HEK293 (cell line): ENCODE measurements at regions not wholly inside any gene's neighbourhood (a gene's known extent, or its start where the extent isn't known, plus 50 kb on each side); places are given as distances from the start of the nearest gene placed in this dataset.

ENCODE experiments used
- CTCF ChIA-PET: fragments of 350-600 bp; formaldehyde crosslinking; extraction: SDS; loops from one replicate; lab custom pipeline; 2021; ENCODE audit warnings: antibody characterized with exemption; lab: Yijun Ruan, JAX
- POLR2A ChIA-PET: fragments of 300-600 bp; formaldehyde crosslinking; extraction: SDS; loops from one replicate; lab custom pipeline; 2020; ENCODE audit warnings: antibody characterized with exemption, inconsistent platforms; lab: Yijun Ruan, JAX
- H3K27ac ChIP-seq: fragments of 200-500 bp; sonication (Bioruptor generic); 2 replicates; pipeline ENCODE4 v1.5.1; 2014; ENCODE audit warnings: low read depth, low read length, control low read depth, inconsistent platforms; ENCODE audit errors: extremely low read depth
- H3K36me3 ChIP-seq, 2 experiments: fragments of 200-500 bp in 1 of 2; sonication (Bioruptor generic) in 1 of 2; 1 replicate in 1 of 2; 2 replicates in 1 of 2; pipeline ENCODE4 v1.5.1; 2014 to 2017; ENCODE audit warnings: inconsistent platforms in 2 of 2, low read length in 2 of 2; ENCODE audit not compliant: control insufficient read depth in 2 of 2, insufficient read depth in 1 of 2
- H3K4me1 ChIP-seq: fragments of 200-500 bp; sonication (Bioruptor generic); 2 replicates; pipeline ENCODE4 v1.5.1; 2014; ENCODE audit warnings: mild to moderate bottlenecking, low read length, inconsistent platforms; ENCODE audit not compliant: control insufficient read depth, insufficient read depth
- H3K4me3 ChIP-seq: 2 replicates; pipeline ENCODE4 v1.5.1; 2011; ENCODE audit warnings: low read depth, mild to moderate bottlenecking, control low read depth, low read length, moderate library complexity
- H3K9me3 ChIP-seq: fragments of 200-500 bp; sonication (Bioruptor generic); 2 replicates; pipeline ENCODE4 v1.5.1; 2014; ENCODE audit warnings: low read depth, low read length, inconsistent platforms; ENCODE audit not compliant: control insufficient read depth, insufficient read depth
- GLI4 ChIP-seq: fragments of 450-650 bp; formaldehyde crosslinking; IDR thresholded peaks from 2 replicates; pipeline ENCODE4 v1.5.1; 2016; ENCODE audit warnings: missing biosample characterization, missing genetic modification characterization
- REPIN1 ChIP-seq: fragments of 450-650 bp; formaldehyde crosslinking; IDR thresholded peaks from 2 replicates; pipeline ENCODE4 v1.5.1; 2017; ENCODE audit warnings: missing biosample characterization, missing genetic modification characterization, low read depth
- SETDB1 ChIP-seq: IDR thresholded peaks from one replicate; pipeline ENCODE4 v1.6.1; 2017; ENCODE audit warnings: mild to moderate bottlenecking, low read length, moderate library complexity, mixed read lengths; ENCODE audit not compliant: insufficient read length
- YY1 ChIP-seq: fragments of 450-650 bp; formaldehyde crosslinking; IDR thresholded peaks from 2 replicates; pipeline ENCODE4 v1.5.1; 2018; ENCODE audit warnings: missing biosample characterization, missing genetic modification characterization
- ZNF10 ChIP-seq: fragments of 450-650 bp; formaldehyde crosslinking; IDR thresholded peaks from 2 replicates; pipeline ENCODE4 v1.5.1; 2017; ENCODE audit warnings: missing biosample characterization, missing genetic modification characterization
- ZNF140 ChIP-seq: fragments of 450-650 bp; formaldehyde crosslinking; IDR thresholded peaks from 2 replicates; pipeline ENCODE4 v1.5.1; 2016; ENCODE audit warnings: missing biosample characterization, missing genetic modification characterization
- ZNF146 ChIP-seq: fragments of 450-650 bp; formaldehyde crosslinking; IDR thresholded peaks from 2 replicates; pipeline ENCODE4 v1.5.1; 2016; ENCODE audit warnings: missing biosample characterization, missing genetic modification characterization
- ZNF2 ChIP-seq: fragments of 450-650 bp; formaldehyde crosslinking; IDR thresholded peaks from 2 replicates; pipeline ENCODE4 v1.5.1; 2016; ENCODE audit warnings: missing biosample characterization, missing genetic modification characterization
- ZNF324 ChIP-seq: fragments of 450-650 bp; formaldehyde crosslinking; IDR thresholded peaks from 2 replicates; pipeline ENCODE4 v1.5.1; 2016; ENCODE audit warnings: missing biosample characterization, missing genetic modification characterization
- ZNF514 ChIP-seq: fragments of 450-650 bp; formaldehyde crosslinking; IDR thresholded peaks from 2 replicates; pipeline ENCODE4 v1.5.1; 2016; ENCODE audit warnings: missing biosample characterization, missing genetic modification characterization
- ZNF660 ChIP-seq: fragments of 450-650 bp; IDR thresholded peaks from 2 replicates; pipeline ENCODE4 v1.5.1; 2018; ENCODE audit warnings: missing biosample characterization, mild to moderate bottlenecking, missing genetic modification characterization
- ZNF791 ChIP-seq: fragments of 450-650 bp; formaldehyde crosslinking; IDR thresholded peaks from 2 replicates; pipeline ENCODE4 v1.5.1; 2016; ENCODE audit warnings: missing biosample characterization, missing genetic modification characterization
- TF ChIP-seq, protein P1 (sequence below): fragments of 450-650 bp; formaldehyde crosslinking; IDR thresholded peaks from 2 replicates; pipeline ENCODE4 v1.5.1; 2016; ENCODE audit warnings: missing biosample characterization, missing genetic modification characterization, borderline replicate concordance
- TF ChIP-seq, protein P2 (sequence below): fragments of 450-650 bp; formaldehyde crosslinking; IDR thresholded peaks from 2 replicates; pipeline ENCODE4 v1.5.1; 2016; ENCODE audit warnings: missing biosample characterization, missing genetic modification characterization

DNA sequence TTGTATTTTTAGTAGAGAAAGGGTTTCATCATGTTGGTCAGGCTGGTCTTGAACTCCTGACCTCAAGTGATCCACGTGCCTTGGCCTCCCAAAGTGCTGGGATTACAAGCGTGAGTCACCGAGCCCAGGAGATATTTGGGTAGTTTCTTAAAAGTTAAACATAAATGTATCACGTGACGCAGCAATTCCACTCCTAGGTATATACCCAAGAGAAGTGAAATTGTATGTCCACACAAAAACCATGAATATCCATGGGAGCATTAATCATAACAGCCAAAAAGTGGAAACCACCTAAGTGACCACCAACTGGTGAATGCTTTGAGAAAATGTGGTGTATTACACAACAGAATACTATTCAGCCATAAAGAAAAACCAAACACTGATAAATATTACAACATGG lies 164.8 kb downstream of the MRPL14 start:
- CTCF ChIA-PET, result no interaction called here
- Histone ChIP-seq H3K36me3 (no peaks in the 10 kb centered on the region), H3K4me3 (no peak overlapping the region), H3K9me3 (no peaks in the 10 kb centered on the region), H3K27ac (no peak overlapping the region), H3K4me1 (no peaks in the 10 kb centered on the region)
- POLR2A ChIA-PET, result no interaction called here
- TF ChIP-seq ZNF140 (tag by site-specific recombination) (peak; percentile 59; the same call in 1 of the 2 replicates), ZNF146 (0 out of 2 replicates have a peak, but pooled peaks have one; percentile 6), ZNF791 (no peak)

DNA sequence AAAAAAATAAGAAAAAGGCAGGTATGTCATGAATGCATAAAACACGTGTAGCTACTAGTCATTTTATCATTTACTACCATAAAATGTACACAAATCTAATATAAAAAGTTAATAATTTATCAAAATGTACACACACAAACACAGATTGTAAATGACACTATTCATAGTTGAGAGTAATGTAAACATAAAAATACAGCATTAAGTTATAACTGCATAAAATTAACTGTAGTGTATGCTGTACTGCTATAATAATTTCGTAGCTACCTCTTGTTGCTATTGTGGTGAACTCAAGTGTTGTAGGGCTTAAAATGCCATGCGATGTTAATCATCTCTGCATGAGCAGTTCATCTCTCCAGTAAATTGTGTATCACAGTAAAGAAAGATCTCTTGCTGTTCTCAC lies 170.0 kb downstream of the MRPL14 start:
- H3K27ac ChIP-seq, result no peak overlapping the region
- H3K36me3 ChIP-seq, result no peaks in the 10 kb centered on the region
- no peaks in the 10 kb centered on the region for H3K9me3 ChIP-seq
- TF ChIP-seq ZNF514 (tag by site-specific recombination), result no peak
- TF ChIP-seq, protein P1, sequence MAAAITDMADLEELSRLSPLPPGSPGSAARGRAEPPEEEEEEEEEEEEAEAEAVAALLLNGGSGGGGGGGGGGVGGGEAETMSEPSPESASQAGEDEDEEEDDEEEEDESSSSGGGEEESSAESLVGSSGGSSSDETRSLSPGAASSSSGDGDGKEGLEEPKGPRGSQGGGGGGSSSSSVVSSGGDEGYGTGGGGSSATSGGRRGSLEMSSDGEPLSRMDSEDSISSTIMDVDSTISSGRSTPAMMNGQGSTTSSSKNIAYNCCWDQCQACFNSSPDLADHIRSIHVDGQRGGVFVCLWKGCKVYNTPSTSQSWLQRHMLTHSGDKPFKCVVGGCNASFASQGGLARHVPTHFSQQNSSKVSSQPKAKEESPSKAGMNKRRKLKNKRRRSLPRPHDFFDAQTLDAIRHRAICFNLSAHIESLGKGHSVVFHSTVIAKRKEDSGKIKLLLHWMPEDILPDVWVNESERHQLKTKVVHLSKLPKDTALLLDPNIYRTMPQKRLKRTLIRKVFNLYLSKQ (tag by site-specific recombination), result no peak
- TF ChIP-seq, protein P2, sequence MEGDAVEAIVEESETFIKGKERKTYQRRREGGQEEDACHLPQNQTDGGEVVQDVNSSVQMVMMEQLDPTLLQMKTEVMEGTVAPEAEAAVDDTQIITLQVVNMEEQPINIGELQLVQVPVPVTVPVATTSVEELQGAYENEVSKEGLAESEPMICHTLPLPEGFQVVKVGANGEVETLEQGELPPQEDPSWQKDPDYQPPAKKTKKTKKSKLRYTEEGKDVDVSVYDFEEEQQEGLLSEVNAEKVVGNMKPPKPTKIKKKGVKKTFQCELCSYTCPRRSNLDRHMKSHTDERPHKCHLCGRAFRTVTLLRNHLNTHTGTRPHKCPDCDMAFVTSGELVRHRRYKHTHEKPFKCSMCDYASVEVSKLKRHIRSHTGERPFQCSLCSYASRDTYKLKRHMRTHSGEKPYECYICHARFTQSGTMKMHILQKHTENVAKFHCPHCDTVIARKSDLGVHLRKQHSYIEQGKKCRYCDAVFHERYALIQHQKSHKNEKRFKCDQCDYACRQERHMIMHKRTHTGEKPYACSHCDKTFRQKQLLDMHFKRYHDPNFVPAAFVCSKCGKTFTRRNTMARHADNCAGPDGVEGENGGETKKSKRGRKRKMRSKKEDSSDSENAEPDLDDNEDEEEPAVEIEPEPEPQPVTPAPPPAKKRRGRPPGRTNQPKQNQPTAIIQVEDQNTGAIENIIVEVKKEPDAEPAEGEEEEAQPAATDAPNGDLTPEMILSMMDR (tag by site-specific recombination), result no peak
- no peak for TF ChIP-seq REPIN1 (tag by site-specific recombination)
- TF ChIP-seq ZNF324 (tag by site-specific recombination), result no peak
- no peak for TF ChIP-seq GLI4 (tag by site-specific recombination)
- H3K4me1 ChIP-seq, result no peaks in the 10 kb centered on the region
- CTCF ChIA-PET, result interaction anchor here (0.6 to 1.2 kb wide), 2 partner anchors 44 to 50 kb away, joined by 3 read pairs; no protein-coding TSS in a partner anchor
- POLR2A ChIA-PET, result no interaction called here
- H3K4me3 ChIP-seq, result no peak overlapping the region

DNA sequence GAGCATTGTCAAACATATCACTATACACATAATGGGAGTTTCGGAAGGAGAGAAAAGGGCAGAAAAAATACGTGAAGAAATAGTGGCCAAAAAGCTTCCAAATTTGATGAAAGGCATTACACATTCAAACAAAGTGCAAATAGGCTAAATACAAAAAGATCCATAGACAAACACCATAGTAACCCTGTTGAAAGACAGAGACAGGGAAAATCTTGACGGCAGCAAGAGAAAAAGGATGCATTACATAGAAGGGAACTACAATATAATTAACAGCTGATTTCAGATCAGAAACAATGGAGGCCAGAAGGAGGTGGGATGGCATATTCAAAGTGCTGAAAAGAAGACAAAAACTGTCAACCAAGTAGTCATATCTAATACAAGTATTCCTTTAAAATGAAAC lies 170.8 kb downstream of the MRPL14 start:
- ChIA-PET CTCF (no interaction called here), POLR2A (no interaction called here)
- Histone ChIP-seq H3K4me3 (no peak overlapping the region), H3K27ac (no peak overlapping the region), H3K4me1 (no peaks in the 10 kb centered on the region), H3K36me3 (no peaks in the 10 kb centered on the region), H3K9me3 (no peaks in the 10 kb centered on the region)
- TF ChIP-seq ZNF10 (tag by site-specific recombination), result no peak
- TF ChIP-seq SETDB1, result peak; percentile 75
- no peak for TF ChIP-seq YY1 (tag by site-specific recombination)
- no peak for TF ChIP-seq ZNF660 (tag by site-specific recombination)

DNA sequence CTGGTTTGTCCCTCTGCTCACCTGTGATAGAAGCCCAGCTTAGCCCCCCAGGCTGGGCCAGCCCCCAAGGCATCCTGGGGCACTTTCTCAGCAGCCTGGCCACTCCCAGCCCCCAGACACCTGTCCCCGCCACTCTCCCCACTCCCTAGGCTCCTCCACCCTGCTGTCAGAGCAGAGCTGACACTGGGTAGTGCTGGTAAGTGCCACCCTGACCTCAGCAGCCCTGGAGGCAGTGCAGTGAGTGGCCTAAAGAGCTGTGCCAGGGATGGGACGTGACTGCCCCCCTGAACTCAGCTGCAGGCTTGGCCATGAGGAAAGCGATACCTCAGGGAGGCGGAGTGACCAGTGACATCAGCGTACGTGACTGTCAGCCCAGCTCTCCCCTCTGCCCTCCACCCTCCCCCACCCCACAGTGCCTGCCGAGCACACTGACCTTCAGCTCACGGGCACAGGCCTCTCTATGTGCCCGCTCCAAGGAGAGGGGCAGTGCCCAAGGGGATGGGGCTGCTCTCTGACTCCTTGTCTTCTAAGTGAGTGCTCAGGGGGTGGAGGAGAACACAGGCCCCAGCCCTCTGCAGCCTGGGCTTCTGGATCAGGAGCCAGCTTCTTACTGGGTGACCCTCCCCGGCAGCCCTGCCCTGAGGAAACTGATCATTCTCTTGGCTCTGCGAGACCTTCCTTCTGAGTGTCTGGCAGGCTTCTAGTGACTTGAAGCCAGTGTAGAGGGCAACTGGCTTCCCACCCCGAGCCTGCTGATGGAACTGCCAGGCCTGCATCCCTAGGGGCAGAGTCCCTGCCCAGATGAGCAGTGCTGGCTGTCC lies 172.7 kb downstream of the MRPL14 start:
- ChIA-PET CTCF (interaction anchor here (0.6 to 2.3 kb wide), 14 partner anchors 9 to 287 kb away, joined by 3 to 7 read pairs (median 4); no protein-coding TSS in a partner anchor), POLR2A (interaction anchor here (1.6 kb wide), 1 partner anchor 185 kb away, joined by 4 read pairs; the partner anchor contains the start of gene VEGFA)
- H3K27ac ChIP-seq, result no peak overlapping the region

More for the DNA sequence above, 172.7 kb downstream of the MRPL14 start:
- Histone ChIP-seq H3K9me3 (no peaks in the 10 kb centered on the region), H3K36me3 (no peaks in the 10 kb centered on the region), H3K4me3 (no peak overlapping the region), H3K4me1 (no peaks in the 10 kb centered on the region)
- TF ChIP-seq ZNF146 (no peak), ZNF2 (tag by site-specific recombination) (no peak)
